GM19468 (cell line): ENCODE measurements at regions not wholly inside any gene's neighbourhood (a gene's known extent, or its start where the extent isn't known, plus 50 kb on each side); places are given as distances from the start of the nearest gene placed in this dataset.
"Not testable (repeated sequence)": the region's sequence is repeated elsewhere in the genome, so short reads cannot be mapped to it uniquely, and the experiment has no call there.

ENCODE experiments used
- ATAC-seq: cut with Tn5 transposase; IDR thresholded peaks from one replicate; pipeline ENCODE4 v1.9.1; 2021; ENCODE audit warnings: mild to moderate bottlenecking, moderate library complexity, moderate number of reproducible peaks; ENCODE audit not compliant: unreplicated experiment; ENCODE audit errors: extremely low read depth

- ATAC-seq: no peak
Observed at GRCh38 chr4:124952601-124953000, 240.1 kb upstream of the ANKRD50 start.

DNA sequence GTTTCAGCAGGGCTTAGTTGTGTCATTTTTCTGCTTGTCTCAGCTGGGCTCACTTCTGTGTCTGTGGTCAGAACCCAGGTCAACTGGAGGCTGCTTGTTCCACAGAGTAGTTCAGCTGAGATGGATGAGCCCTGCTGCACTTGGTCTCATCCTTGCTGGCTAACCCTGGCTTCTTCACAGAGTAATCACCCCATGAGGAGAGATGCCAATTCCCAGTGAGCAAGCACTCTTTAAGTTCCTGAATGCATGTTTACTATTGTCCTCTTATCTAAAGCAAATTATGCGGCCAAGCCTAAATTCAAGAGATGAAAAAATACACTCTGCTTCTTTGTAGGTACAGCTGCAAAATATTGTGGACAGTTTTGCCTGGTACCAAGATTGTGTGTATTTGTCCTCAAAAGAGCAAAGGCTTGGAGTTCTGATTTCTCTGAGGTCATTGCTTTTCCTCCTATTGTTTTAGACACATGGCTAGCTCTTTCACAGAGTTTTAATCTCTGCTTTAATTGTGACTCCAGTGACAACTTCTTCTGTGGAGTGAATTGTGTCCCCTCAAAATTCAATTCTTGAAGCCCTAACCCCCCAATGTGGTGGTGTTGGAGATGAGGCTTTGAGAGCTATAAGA is 236.6 kb upstream of the ANKRD50 start:
- no peak for ATAC-seq

GRCh38 chr4:124947622-124948265 is 235.2 kb upstream of the ANKRD50 start:
- ATAC-seq: no peak

DNA sequence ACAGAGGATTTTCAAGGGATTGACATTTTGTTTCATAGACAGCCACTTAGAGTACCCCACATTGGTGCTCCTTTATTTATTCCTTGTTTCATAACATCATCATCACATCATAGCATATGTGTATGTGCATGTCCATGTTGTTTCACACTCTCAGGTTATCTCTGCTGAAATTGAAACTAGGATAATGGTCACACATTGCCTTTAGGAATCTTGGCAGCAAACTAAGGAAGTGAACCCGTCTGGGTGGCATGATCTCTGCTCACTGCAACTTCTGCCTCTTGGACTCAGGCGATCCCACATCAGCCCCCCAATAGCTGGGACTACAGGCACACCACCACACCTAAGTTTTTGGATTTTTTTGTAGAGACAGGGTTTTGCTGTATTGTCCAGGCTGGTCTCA is 234.2 kb upstream of the ANKRD50 start:
- no peak for ATAC-seq

DNA sequence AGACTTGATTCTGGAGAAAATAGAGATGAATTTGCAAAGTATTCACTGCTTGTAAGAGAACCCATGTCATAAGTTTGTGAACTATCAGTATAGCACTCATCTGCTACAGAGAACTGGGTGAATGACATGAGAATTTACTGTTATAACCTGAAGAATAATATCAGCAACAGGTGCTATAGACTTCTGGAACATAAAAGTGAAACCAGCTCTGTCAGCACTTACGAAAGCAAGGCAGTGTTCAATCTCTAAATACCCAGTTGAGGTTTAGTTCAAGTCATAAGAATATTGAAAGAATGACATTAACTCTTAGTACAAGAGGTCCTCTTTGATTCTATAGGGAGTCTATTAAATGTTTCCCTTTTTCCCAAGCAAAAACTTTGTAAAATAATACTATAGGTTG is 232.9 kb upstream of the ANKRD50 start:
- ATAC-seq: no peak

DNA sequence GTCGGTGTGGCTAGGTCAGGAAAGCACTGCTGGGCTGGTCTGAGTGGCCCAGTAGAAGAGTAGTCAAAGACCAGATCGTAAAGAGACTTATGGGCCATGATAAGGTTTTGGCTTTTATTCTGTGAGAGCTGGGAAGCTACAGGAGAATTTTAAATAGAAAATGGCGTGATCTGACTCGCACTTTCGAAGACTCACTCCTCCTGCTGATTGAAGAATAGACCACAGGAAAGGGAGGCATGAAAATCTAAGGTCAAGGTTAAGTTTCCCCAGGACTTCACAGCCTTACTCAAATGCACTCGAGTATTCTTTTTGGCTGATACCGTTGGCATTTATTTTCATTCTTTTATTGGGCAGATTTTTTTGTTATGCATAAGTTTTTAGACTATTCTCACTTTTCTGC is 231.4 kb upstream of the ANKRD50 start:
- ATAC-seq: no peak

GRCh38 chr4:124943145-124943889 is 230.8 kb upstream of the ANKRD50 start:
- no peak for ATAC-seq

DNA sequence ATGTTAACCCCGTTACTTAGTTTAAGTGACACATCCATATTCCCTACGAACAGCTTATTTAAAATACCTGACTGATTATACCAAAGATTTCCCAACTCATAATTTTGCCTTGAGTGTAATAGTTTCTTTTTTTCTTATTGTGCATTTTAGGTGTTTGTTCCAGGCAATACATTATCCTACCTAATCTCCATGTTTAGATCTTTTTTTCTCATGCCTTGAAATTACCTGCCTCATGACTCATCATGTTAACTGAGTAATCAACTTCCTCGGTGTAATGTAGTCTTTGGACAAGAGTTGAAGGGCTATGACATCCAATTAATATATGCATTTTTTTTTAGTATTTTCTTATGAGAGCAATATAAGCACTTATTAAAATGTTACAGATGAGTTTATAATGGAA is 228.7 kb upstream of the ANKRD50 start:
- ATAC-seq: no peak

DNA sequence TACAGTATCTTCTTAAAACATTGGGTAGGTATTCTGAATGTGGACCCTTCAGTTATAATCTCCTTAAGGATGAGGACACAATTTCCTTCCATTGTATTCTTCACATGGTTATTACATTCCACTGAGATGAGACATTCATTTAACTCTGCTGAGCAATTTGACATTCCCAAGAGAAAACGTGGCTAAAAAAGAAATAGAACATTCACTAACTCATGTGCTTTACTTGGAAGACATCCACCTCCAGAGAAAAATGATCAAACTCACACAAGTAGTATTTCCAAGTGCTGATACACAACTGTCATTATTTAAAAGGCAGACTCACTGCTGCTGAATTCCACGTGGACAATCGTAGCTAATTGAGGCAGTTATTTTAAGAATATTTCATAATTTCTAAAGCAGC is 227.9 kb upstream of the ANKRD50 start:
- ATAC-seq: no peak

DNA sequence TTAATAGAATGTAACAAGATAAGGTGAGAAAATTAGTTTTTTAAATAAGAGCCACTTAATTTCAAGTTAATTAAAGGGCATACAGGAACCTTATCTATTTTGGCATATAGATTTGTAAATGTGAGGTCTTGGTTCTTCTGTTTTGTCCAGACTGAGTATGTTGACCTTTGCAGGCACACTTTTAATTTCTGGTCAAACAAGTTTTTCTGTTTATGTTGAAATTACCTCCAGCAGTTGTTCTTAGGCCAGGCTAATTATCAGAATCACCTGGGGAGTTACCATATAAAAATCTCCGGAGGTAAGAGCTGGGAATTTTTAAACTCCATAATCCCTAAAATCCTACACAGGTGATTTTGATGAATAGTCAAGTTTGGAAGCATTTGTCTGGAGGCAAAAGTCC is 227.4 kb upstream of the ANKRD50 start:
- no peak for ATAC-seq

GRCh38 chr4:124938836-124939235 is 226.3 kb upstream of the ANKRD50 start:
- ATAC-seq: no peak

- ATAC-seq: no peak
Observed at GRCh38 chr4:124937993-124938392, 225.5 kb upstream of the ANKRD50 start.

DNA sequence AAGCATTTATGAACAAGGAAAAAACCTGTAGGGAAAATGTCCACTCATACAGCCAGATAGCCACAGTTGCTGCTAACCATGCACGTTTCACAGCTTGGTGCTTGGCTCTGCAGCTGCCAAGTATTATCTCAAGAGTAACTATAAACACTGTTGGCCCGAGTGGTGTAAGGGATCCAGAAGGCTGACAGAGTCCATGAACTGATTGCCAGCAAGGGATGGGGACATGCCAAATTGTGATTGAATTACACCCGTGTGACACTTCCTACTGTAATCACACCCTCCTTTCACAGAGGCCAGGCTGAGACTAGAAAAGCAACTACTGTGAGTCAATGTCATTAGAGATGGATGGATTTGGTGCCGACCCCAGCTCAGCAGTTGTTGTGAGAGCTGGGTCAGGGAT is 223.9 kb upstream of the ANKRD50 start:
- ATAC-seq: no peak

DNA sequence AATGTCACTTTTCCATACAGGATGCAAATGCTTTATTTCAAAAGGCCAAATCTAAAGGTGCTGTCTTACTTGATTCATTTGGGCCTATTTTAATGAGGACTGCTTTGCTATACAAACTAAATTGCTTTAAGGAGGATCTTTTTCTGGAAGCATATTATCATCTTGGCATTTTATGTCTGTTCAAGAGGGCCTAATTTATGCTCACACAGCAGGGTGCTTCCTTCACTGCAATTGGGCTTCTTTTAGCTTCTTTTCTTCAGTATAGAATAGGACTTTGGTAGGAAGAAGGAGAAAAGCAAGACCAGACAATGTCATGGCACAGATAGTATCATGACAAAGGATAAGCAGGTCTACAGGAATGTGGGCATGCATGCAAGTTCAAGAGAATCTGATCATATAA is 222.4 kb upstream of the ANKRD50 start:
- no peak for ATAC-seq

GRCh38 chr4:124933521-124933920 is 221.0 kb upstream of the ANKRD50 start:
- no peak for ATAC-seq

GRCh38 chr4:124932447-124932846 is 219.9 kb upstream of the ANKRD50 start:
- ATAC-seq: no peak

GRCh38 chr4:124931050-124931449 is 218.5 kb upstream of the ANKRD50 start:
- no peak for ATAC-seq

DNA sequence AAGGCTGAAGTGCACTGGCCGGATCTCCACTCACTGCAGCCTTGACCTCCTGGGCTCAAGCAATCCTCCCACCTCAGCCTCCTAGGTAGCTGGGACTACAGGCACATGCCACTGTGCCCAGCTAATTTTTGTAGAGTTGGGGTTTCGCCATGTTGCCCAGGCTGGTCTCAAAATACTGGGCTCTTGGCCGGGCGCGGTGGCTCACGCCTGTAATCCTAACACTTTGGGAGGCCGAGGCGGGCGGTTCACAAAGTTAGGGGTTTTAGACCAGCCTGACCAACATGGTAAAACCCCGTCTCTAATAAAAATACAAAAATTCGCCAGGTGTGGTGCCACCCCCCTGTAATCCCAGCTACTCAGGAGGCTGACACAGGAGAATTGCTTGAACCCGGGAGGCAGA is 210.2 kb upstream of the ANKRD50 start:
- not testable (repeated sequence) for ATAC-seq

DNA sequence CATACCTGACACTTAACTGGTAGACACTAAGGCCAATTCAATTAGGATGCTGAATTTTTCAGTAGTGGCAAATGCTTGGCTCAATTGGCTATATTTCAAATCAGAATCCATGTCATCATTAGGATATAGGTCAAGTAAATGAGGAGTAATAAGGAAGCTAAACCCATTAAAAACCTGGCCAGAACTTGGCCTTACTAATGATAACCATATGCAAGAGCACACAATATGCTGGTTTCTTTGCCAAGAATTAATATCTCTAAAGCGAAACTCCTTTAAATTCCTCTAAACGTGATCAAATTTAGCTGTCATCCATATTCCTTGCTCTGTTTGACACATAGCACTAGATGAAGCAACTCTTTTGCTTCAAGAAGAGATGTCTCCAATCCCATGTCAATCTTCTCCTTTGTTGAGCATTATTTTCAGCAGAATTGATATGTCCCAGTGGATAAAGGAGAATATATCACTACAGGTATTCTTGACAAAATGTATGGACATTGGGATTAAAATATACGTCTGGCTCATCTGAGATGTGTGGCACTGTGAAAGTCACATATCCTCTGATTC is 206.1 kb upstream of the ANKRD50 start:
- ATAC-seq: no peak

GRCh38 chr4:124915073-124915472 is 202.5 kb upstream of the ANKRD50 start:
- ATAC-seq: no peak

DNA sequence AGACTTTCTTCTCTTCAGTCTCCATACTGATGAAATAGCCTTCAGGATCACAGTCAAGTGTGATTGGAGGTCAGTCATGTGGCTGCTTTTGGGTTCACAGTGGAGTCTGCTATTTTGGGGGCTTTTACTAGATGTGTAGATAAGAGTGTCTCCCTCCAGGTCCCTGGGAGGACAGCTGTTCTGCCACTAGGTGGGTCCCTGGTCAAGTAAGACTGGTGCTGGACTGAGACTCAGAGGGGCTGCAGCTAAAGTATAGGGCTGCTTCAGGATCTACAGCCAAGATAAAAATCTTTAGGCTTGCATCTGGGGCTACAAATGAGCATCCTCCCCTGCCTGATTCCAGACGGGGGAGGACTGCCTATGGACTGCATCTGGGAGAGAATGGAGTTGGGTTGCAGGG is 200.7 kb upstream of the ANKRD50 start:
- no peak for ATAC-seq
